NCI-H460 (cell line): ENCODE measurements at regions not wholly inside any gene's neighbourhood (a gene's known extent, or its start where the extent isn't known, plus 50 kb on each side); places are given as distances from the start of the nearest gene placed in this dataset.
"Not testable (repeated sequence)": the region's sequence is repeated elsewhere in the genome, so short reads cannot be mapped to it uniquely, and the experiment has no call there.

ENCODE experiments used
- DNase-seq: peaks from one replicate; pipeline ENCODE4 v3.0.0-alpha.2; 2016; ENCODE audit warnings: low read depth; ENCODE audit errors: extremely low read depth

DNA sequence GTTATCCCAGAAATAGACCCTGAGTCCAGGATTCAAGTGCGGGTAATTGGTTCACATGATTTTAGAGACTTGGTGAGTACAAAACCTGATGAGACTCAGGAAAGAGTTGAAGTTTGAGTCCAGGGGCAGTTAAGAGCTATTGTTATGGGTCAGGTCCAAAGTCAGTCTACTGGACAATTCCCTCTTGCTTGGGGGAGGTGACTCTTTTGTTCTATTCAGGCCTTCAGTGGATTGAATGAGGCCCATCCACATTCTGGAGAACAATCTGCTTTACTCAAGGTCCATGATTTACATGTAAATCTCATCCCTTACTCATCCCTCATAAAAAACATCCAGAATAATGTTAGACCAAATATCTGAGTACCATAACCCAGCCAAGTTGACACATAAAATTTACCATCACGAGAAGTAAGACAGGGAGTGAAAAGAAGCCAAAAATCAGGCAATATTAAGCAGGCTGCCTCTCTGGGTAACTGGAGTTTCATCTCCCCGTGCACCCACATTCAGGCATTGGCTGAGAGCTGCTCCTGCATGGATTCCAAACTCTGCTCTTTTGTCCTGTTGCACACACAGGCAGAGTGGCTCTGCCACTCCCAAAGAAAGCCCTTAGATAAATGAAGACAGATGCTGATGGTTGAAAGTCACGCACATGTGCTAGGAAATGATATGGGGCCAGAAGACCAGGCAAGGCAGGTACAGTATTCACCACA, 156.0 kb upstream of the SALL1 start:
- no peak for DNase-seq

DNA sequence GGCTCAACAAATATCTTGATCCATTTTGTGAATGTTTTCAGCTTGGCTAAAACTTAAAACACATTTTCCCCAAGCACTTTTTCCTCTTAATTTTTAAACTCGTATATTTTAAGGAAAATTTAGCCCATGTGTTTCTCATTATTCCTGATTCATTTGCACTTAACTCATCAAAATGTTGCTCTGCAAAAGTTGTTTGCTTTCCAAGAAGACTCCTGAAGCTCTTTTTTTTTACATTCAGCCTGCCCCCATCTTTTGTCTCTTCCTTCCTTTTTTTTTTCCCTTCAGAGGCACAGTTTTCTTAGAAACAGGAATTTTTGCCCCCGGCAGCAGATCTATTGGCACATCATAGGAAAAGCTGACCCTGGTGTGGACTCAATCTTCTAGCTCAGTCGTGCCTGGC, 155.0 kb upstream of the SALL1 start:
- no peak for DNase-seq

DNA sequence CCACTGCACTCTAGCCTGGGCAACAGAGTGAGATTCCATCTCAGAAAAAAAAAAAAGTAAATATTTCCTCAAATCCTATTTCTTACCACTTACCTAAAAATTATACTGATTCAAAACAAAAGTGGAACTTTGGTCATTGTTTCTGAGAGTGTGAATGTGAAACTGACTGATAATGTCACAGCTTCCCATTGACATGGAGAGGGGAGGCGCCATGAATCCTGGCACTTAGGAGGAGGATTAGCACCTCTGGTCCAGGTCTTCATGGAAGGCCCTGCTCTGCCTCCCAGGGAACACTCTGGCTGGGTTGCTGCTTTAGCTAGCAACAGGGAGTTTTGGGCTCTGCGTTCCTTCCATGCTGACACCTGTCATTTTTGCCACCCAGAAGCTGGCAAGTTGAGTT, 154.3 kb upstream of the SALL1 start:
- DNase-seq: no peak

DNA sequence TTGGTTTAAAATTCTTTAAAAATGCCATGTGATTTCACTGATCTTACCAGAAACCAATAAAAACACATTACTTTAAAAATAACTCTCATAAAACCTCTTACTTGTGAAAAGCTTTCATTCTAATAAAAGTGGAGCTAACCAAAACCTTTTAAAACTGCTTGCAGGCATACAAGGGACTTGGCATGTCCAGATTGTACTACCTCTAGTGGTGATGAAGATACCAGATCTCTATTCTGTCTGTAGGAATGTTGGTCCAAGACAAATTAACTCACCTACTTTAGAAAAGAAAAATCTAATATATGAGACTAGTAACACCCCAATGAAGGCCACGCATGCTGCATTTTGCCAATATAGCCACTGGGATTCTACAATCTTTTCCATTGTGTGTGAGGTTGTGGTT, 151.0 kb upstream of the SALL1 start:
- DNase-seq: no peak

DNA sequence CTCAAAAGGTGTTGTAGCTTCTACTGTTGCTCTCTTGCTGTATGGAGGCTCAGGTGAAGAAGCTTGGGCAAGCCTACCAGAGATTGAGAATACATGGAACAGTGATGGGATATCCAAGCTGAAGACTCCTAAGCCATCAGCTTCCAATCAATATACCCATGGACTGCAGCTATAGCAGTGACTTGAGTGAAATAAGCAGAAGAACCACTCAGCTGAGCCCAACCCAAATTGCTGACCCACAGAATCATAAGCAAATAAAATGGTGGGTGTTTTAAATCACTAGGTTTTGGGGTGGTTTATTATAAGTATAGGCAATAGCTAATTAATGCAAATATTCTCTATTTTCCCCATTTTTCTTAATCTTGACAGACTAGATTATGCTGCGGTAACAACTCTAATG, 147.7 kb upstream of the SALL1 start:
- no peak for DNase-seq

DNA sequence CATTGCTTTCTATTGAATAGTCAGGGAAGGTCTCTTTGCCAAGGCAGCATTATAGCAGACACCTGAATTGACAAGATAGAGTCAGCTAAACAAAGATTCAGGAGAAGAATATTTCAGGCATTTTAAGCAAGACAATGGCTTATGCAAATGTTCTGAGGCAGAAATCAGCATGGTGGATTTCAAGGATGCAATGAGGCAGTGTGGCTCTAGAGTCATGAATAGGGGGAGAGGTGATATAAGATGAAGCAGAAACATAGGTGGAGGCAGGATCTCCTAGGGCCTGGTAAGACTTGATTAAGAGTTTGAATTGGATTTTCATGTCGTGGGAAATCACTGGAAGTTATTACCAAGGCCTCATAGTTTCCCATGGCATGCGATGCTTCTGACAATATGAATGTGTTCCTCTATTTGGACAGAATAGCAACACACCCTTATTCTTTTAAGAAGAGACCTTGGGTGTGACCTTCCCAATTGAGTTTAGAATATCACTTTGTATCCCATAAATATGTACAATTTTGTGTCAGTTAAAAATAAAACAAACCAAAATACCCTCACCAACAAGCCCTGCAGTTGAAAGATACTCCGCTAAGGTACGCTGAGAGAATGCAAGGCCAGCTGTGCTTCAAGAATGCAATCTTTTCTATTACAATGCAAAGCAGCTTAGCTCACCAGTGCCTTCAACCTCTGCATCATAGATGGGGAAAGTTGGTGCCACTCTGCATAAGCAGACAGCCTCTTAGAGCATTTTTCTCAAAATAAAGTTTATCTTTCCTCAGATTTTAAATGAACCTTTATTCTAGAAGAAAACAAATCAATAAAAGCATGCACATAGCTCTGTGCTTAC, 139.6 kb upstream of the SALL1 start:
- no peak for DNase-seq

DNA sequence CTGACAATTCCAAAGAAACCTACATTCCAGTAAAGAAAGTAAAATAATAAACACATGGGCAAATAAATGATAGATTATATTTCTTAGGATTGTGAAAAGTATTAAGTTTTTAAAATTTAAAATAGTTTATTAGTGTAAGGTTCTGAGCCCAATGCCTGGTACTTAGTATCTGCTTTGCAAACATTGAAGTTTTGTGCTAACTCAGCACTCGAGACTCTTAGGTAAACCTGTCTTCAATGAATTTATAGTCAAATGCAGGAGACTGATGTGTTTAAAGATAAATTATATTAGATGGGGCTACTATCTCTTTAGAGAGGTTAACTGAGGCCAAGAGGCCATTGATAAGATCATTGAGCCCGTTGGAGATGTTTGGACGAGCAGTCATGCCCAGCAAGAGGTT, 138.3 kb upstream of the SALL1 start:
- DNase-seq: no peak

DNA sequence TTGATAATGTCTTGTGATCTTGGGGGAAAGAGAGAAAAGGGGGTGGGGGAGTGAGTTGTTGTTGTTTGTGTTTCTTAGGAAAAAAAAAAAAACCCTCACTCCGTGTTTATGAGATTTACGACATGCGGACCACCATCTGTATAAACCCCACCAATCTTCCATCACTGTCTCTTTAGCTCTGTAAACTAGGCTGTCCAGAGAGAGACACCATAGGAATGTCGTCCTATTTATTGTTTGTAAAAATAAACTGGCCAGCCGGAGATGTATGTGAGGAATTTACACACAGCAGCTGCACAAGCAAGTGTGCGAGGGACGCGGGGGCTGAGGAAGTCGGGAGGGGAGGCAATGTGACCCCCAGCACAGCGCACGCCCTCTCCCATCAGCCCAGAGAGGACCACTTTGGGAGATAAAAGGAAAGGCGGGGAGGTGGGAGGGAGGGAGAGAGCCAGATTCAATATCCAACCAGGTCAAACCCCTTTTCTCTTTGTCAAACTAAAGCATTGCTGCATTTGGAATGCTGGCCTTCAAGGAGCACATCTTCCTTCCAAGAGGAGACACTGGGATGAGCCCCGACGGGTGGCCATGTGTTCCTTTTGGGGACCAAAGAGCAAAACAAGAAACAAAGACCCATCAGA, 136.2 kb upstream of the SALL1 start:
- no peak for DNase-seq

DNA sequence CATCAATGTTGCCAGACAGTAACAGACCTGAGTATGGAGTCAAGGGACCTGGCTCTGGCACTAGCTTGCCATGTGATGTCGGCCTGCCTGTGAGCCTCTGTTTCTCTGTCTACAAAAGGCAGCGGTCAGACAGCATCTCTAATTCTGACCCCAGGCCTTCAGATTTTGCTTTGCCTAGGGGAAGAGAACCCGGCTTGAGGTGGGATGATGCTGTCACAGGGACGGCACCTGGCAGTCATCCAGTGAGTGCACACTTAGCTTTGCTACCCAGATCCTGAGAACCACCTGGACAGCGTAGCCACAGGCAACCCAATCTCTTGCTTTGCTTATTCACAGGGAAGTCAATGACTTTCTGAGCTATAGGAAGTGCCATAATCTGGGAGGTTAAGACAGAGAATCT, 135.2 kb upstream of the SALL1 start:
- no peak for DNase-seq

DNA sequence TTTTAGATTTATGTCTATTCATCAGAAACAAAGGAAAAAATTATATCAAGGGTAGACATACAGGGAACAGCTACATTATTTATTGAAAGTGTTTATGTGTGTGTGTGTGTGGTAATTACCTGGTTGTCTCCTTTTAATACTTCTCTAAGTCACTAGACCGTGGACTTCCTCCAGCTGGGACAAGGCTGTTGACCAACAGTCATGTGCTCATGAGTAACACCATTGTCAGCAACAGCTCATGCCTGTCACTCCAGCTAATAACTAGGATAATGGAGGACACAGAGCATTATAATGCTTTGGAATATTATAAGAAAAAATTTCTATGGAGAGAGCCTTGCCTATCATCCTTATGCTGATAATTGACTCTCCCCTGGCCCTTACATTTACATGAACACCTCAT, 125.3 kb upstream of the SALL1 start:
- no peak for DNase-seq

DNA sequence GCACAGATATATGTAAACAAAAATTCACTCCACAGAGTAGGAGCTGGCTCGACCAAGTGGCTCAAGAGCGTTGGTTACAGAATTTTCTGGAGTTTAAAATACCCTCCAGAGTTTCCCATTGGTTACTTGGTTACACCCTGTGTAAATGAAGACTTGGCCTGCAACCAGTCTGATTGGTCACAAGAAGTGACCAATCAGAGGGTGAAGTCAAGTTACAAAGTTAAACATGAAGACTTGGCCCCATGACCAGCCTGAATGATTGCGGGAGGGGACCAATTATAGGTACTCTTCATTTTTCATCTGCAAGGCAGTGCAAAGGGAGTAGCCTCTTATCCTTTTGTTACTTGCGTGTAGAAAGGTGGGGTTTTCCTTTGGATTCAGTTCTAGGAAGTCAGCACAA, 121.3 kb upstream of the SALL1 start:
- DNase-seq: no peak

DNA sequence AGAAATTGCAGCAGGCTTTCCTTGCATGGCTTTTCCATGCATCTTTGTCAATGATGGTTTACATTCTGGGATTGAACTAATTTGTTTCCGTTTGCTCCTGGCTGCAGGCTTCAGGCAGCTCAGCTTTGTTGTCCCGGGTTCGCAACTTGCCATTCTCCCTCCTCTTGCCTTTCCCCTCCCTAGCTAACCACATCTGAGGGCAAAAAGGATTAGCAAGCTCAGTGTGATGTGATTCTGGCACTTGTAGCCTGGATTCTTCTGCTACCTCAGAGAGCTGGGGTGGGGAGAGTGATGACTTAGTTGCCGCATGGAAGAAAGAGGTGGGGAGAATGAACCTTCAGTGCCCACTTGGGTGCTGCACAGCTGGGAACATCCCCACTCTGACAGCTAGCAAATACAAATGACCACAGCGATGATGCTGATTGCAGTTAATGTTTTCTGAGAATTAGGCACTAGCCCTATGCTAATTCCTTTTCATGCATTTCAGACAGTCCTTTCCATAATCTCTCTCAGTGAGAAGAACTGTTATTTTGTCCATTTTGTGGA, 120.2 kb upstream of the SALL1 start:
- DNase-seq: no peak

DNA sequence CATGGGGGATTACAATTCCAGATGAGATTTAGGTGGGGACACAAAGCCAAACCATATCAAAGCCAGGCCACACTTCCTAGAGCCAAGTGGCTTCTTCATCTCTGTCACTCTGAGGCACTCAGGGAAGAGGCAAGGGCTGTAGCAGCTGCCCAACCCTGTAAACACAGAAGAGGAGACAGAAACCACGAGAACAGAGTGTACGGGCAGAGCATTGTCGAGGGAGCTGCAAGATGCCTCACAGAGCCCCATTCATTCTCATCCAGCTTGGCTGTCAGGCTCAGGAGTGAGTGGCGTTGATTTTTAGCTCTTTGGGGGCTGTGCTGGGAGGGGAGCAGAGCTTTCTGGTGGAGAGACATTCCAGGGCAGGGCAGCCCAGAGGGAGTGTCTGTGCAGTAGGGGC, 117.2 kb upstream of the SALL1 start:
- no peak for DNase-seq

DNA sequence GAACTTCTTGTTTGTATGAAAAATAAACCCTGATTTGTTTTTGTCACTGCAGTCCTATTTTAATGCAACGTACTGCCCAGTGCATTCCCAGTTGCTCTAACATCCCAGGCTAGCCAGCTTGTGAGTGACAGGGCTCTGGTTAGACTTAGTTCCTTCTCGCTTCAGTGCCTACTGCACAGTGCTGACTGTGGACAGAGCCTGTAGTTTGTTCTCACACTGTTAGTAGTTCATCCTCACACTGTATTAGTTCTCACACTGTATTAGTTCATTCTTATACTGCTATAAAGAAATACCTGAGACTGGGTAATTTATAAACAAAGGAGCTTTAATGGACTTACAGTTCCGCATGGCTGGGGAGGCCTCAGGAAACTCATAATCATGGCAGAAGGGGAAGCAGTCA, 116.6 kb upstream of the SALL1 start:
- no peak for DNase-seq

DNA sequence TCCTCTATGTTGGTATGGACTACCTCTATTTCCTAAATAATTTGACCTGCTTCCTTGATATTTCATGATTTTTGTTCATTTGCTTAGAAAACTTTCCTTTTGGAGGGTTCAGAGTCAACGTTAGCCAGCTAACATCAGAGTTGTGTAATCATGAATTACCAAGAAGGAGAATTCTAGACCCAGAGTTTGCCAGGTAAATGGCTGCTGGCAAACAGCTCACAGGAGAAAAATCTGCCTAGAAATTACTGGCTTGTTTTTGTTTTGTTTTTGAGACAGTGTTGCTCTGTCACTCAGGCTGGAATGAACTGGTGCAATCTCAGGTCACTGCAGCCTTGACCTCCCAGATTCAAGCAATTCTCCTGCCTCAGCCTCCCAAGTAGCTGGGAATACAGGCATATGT, 111.4 kb upstream of the SALL1 start:
- DNase-seq: no peak

DNA sequence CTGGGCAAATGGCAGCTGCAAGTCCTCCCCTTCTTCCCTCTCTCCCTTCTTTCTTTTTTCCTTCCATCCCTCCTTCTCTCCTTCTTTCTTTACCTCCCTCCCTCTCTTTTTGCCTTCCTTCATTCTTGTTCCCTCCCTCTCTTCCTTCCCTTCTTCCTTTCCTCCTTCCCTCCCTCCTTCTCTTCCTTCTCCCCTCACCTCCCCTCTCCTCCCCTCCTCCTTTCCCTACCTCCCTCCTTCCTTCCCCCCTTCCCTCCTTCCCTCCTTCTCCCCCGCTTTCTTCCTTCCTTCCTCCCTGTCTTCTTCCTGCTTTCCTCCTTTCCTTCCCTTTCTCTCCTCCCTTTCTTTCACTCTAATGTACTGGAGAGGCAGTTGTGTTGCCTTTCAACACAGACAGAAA, 110.8 kb upstream of the SALL1 start:
- DNase-seq: no peak

DNA sequence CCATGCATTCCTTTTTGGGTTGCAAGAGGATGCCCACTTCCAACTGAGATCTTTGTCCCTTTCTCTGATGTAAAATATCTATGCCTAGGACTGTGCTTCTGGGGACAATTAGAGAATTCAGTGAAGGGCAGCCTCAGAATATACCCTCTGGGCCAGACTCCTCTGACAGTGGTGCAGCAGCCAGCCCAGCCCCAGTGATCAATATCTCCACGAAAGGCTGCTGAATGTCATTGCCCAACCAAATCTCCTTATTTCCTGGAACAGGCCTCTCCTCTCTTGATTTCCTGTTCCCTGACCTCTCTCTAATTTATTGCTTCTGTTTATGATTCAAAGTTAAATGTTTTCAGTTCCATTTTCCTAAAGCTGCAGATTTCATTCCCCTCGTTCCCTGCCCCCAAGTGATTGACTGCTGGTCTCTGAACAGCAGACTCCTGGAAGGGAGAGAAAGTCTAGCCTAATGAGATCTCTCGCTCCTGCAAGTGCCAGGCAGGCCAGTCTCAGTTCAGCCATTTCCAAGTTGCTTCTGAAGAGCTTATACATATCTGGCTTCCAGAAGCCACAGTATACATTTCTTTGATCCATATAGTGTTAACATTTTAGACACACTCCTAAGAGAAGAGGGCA, 104.4 kb upstream of the SALL1 start:
- DNase-seq: no peak

DNA sequence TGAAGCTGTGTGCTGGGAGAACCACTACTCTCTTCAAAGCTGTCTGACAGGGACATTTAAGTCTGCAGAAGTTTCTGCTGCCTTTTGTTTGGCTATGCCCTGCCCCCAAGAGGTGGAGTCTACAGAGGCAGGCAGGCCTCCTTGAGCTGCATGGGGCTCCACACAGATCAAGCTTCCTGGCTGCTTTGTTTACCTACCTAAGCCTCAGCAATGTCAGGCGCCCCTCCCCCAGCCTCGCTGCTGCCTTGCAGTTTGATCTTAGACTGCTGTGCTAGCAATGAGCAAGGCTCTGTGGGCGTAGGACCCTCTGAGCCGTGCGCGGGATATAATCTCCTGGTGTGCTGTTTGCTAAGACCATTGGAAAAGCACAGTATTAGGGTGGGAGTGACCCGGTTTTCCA, 103.3 kb upstream of the SALL1 start:
- not testable (repeated sequence) for DNase-seq

DNA sequence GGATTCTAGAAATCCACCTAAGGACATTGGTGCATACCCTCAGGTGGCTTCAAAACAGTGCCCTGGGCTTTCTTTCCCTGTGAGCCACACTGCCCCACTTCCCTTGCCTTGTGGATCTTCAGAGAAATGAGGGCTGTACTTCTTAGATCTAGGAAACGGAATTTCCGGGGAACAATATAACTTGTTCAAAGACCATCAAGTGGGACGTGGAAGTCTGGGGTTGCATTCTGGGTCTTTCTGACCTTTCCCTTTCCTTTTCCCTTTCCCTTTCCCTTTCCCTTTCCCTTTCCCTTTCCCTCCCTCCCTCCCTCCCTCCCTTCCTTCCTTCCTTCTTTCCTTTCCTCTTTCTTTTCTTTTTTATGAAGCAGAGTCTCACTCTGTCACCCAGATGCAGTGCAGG, 97.1 kb upstream of the SALL1 start:
- no peak for DNase-seq

DNA sequence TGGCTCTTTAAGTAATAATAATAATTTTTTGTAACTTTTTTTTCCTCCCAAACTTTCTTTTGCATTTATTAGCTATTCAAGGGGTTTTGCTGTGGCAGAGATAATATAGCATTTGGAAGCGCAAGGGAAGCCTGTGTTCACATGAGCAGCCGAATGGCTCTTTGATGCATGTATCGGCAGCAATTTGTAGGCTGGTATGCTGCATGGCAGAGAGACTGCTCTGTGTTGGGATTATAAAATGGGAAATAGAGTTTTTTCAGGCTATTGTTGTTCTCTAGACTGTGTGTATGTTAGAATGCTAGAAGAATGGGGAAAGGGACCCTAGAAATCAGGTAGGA, 94.6 kb upstream of the SALL1 start:
- DNase-seq: no peak

DNA sequence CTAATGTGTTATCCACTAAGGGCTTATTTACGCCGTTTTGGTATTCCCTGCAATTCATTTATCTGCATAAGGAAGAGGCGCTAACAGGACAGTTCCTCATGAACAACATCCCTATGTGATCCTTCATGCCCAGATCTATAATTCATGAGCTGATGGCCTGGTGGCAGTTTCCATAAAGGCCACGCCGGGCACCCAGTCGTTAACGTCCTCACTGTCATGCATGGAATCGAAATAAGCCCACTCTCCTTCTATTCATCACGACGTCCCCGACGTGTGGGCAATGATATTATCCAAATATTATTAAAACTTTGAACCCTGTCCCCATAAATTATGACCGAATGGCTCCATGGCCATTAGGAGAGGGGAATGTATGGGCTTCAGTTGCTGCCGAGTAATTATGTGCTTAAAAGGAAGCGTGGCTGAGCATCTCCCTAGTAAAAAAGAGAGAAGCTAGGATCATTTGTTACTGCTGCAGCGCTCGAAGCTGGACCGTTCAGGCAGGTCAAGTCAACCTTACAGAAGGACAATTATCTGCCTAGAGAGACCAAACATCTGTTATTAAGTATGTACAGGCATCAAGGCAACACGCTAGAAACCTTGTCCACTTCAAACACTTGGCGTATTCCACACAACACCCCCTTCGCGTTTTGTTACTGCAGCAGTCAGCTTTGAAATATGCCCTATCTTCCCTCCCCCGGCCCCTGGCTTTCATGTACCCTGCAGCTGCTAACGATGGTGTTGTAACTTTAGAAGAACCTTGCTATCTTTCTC, 94.0 kb upstream of the SALL1 start:
- no peak for DNase-seq
